HG03159 (cell line): ENCODE measurements at regions not wholly inside any gene's neighbourhood (a gene's known extent, or its start where the extent isn't known, plus 50 kb on each side); places are given as distances from the start of the nearest gene placed in this dataset.

Source experiments
- ATAC-seq: cut with Tn5 transposase; IDR thresholded peaks from one replicate; pipeline ENCODE4 v1.9.1; 2021; ENCODE audit warnings: mild to moderate bottlenecking, moderate library complexity; ENCODE audit not compliant: unreplicated experiment

DNA sequence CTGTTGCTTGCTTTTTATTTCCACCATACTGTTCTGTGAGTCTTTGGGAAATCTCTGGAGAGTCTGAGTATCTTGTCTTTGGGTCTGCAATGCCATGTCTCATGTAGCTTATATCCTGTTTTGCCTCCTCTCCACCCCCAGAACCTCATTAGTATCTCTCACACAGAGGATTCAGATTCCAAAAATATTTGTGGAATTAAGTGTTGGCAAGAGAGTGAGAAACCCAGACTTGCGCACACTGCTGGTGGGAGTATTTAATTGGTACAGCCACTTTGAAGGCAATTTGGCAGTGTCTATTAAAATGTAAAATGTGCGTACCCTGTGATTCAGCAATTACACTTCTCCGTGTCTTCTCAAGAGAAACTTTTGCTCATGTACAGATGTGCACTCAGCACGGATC lies 68.6 kb downstream of the ZNF621 start:
- no peak for ATAC-seq

DNA sequence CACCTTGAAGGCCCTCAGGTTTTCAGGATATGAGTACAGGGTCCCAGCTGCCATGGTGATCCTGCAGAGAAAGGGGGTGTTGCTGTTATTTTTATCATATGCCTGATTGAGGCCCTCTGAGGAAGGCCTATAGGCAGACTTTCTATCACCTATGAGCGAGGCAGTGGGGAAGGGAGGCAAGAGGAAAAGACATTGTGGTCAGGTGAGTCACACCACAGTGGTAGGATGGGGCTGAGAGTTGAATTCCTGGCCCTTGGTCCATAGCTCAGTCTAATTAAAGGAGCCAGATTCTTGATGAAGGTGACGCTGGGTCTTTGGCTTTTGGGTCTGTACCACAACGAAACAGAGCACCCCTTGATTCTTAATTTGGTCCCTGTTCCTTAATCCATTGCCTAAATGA lies 72.7 kb downstream of the ZNF621 start:
- ATAC-seq = no peak

DNA sequence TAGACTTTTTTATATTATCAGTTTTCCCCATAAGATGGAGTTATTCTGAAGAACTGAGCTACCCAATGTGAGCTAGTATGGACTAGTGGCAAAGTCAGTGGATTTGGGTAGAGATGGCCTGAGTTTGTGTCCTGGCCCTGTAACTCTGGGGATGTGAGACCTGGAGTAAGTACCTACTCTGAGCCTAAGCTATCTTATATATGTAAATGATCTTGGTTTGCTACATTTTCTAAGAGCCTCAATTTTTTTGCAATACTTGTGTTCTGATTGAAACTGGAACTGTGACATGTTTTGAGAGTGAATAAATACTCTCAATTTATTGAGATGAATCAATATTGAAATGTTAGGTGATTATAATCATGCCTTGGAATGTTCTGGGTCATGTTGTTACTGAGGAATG lies 73.6 kb downstream of the ZNF621 start:
- no peak for ATAC-seq

DNA sequence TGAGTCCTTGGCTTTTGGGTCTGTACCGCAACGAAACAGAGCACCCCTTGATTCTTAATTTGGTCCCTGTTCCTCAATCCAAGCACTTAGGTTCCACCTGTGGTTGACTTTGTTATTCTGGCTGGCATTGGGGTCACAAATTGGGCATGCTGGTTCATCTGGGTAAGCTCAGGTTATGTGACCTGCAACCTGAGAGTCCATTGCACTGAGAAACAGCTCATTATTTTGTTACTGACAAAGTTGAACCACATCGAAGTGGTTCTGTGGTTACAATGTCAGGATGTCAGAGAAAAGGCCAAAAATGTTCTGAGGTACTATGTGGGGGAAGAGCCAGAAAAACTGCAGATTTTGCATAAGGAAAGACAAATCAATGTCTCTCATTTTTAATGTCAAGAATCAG lies 74.2 kb downstream of the ZNF621 start:
- ATAC-seq = no peak

DNA sequence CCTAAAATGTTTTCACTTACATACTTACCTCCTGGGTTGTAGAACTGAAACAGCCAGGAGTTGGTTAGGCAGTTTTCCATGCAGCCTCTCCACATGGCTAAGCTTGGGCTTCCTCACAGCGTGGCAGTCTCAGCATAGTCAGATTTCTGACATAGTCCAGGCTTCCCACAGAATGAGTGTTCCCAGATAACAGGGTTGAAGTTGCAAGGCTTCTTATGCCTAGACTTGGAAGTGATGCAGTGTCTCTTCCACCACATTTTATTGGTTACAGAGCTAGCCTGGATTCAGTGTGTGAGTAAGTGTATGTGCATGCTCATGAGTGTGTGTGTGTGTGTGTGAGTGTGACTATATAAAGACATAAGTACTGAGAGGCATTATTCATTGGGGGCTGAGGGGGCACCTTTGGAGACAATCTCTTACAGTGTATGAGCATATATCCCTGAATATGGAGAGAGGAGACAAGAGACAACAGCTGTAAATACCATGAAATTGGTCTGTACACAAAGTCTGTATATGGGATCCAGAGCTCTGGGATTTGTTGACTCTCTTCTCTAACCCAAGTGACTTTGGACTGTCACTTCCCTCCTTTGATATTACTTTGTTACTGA lies 78.1 kb downstream of the ZNF621 start:
- ATAC-seq = no peak

DNA sequence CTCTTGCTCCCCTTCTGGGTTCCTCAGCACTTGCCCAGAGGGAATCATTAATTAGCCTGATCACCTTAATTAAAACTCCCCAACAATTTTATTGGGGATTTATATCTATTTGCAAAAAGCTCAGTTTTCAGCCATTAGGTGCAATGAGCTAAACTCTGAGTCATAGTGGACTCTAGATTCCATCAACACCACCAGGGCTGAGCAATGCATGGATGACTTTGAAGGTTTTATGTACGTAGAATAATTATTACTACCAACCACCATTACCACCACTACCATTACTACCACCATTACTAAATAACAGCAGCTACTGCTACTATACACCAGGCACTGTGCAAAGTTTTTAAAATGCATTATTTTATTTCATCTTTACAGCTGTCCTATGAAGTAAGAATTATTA lies 81.2 kb downstream of the ZNF621 start:
- no peak for ATAC-seq

DNA sequence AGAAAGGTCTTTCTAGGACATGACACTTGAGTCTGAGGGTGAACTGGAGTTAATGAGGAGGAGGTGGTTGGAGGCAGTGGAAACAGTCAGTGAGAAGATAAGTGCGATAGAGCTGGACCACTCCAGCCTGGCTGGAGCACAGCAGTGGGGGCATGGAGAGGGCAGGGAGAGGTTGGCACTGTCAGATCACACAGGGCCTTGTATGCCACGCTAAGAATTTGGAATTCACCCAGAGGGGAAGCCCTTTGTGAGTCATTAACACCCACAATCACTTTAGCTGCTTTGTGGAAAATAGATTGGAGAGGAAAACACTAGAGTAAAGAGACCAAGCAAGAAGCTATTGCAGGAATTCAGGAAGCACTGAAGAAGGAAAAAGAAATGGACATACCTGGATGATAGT lies 83.3 kb downstream of the ZNF621 start:
- no peak for ATAC-seq

DNA sequence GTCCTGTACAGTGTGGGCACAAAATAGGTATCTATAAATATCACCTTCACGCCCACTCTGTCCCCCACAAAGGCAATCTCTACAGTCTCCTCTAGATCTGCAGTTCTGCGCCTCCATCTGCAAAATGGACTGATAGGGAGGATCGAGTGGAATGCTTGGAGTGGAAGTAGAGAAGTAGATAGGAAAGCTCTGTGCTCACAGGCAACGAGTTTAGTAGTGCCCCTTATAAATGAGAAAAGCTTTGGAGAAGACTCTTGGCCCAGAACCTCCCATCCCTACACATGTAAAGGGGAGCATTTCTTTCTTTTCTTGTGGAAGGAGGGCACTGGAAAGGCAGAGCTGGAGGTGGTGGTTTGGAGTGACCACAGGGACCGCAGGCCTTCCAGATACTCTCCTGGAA lies 88.5 kb downstream of the ZNF621 start:
- no peak for ATAC-seq

DNA sequence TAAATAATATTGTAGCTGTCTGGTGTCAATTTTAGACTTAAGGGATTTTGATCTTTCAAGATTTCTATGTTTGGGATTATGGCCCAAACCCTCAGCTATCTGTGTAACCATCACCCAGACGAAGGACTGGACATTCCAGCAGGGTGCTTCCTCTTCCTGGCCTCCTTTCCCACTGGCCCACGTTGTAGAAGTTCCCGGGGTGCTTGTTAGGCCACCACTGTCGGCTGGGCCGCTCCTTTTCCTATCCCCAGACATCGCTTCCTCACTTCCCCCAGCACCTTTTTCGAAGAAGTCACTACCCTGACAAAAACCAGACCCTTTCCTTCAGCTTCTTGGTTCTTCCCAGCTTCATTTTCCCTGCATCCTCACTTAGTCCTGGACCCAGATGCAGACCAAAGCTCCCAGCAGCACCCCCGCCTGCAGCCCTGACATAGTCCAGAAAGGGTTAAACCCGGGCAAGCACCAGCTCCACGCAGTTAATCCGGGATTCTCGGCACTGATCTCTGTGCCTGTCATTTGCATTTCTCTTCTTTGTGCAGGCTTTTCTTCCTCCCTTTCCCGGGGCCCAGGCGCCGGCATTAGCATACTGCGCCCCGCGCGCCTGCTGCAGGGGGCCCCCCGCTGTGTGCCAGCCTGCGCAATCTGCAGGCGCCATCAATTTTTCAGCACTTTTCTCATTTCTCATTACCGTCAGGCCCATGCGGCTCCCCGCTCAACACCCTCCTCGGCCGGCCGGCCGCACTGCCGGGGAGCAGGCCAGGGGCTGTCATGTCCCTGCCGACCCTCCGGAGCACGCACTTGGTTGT lies 90.6 kb downstream of the ZNF621 start:
- no peak for ATAC-seq

DNA sequence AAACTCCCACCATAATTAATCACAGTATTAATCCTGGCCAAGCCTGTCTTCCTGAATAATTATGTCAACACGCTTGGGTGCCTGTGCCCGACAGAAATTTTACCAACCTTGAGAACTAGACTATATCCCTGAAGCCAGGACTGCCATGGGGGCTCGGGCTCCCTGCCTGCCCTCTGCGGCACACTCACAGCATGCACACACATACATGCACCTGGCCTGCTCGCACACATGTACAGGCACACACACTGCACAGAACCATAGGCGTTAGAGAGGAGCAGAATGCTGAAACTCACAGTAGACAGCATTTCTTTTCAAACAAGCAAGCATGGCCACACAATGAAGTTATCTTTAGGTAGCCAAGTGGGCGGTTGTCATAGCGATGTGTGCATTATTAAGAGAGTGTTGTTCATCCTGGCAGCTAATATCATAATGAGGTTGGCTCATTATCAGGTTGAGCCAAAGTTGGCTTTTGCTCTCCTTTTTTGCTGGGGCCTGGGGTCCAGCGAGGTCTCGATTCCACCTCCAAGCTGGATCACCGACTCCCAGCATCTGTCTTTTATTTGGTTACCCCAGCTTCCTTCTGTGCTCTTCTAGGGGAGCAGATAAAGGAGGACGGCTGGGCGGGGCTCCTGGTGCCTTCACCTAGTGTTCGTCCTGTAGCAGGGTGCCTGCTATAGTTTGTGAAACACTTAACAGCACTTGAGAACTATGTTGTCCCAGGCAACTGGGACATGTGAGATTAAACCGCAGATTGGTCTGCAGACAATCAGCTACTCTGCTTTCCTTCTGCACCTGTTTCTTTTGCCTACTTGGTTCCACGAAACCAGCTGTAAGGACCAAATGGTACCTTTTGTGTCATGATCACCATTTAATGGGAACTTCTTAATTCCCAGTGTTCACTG lies 91.4 kb downstream of the ZNF621 start:
- ATAC-seq = no peak

DNA sequence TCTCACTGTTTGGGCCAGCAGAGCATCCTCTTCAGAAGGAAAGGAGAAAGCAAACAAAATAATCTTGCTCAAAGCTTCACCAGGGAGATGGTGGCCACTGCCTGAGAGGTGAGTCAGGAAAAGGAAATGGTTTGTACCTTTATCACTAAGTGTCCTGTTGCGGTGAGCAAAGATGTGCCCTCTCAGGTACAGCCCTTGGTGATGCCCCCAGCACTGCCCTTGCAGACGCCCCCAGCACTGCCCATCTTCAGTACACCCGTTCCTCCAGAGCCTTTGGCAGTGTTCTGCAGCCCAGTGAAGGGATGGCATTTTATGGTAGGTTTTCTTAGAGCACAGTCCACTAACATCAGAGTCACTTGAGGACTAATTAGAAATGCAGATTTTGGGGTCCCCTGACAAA lies 92.3 kb downstream of the ZNF621 start:
- no peak for ATAC-seq

DNA sequence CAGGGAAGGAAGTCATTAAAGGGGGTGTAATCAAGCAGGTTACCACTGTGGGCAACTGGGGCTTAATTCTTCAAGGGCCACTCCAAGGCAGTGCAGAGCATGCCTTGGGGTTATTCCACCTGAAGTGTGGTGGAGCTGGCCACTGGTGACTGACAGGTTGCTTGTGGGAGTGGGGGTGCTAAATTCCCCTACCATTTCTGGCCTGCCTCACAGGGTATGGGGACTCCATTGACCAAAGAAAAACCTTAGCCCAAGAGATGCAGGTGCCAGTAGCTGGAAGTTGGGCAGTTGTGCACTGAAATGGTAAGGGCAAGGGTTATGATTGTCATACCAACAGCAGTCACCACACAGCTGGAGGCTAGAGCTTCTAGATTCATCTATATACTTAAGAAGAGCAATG lies 93.4 kb downstream of the ZNF621 start:
- ATAC-seq = no peak

DNA sequence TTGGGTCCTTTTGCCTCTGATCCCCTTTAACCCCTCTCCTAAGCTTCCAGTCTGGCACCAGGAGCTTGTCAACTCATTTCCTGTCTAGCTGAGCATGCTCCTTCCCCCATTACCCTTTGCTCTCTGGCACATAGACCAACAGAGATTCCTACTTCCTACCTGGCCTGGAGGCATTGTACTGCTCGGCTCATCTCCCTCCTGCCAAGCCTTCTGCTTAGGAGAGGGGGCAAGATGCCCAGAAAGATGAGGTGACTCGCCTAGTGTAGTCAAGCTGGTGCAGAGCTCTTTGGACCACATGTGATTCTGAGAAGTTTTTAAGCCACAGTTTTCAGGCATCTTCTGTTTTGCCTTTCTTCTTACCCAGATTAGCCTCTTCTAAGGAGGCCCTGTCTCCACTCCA lies 95.4 kb downstream of the ZNF621 start:
- no peak for ATAC-seq

DNA sequence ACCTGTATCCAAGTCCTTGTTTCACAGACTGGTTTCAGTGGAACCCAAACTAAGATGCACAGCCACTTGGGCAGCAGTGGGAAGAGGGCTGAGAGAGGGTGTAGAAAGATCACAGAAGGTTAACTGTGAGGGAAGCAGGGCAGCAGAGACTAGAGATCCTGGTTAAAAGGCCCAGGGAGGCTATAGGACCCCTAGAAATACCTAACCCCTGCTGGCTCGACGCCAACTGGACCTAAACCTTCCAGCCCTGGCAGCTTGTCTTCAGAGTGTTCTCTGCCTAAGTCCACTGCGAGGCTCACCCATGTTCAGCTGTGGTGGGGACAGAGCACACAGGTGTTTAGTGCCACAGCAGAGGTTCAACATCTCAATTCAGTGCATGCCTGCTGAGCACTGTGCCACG lies 96.5 kb downstream of the ZNF621 start:
- no peak for ATAC-seq

DNA sequence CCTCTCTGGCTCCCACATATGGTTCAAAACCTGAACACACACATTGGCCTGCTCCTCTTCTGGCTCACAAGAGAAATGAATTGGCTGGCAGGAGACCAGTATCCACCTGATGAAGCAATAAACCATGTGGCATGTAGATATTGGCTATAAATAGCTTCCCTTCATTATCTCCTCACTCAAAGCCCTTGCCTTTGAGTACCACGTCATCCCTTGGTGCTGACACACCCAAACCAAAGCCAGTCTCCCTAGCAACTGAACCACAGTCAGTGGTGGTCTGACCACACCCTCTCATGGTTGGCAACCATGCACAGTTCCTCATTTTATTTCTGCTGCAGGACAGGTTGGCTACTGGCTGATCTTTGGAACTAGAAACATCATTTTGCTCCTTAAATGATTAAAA lies 98.8 kb downstream of the ZNF621 start:
- ATAC-seq = peak; percentile 90

DNA sequence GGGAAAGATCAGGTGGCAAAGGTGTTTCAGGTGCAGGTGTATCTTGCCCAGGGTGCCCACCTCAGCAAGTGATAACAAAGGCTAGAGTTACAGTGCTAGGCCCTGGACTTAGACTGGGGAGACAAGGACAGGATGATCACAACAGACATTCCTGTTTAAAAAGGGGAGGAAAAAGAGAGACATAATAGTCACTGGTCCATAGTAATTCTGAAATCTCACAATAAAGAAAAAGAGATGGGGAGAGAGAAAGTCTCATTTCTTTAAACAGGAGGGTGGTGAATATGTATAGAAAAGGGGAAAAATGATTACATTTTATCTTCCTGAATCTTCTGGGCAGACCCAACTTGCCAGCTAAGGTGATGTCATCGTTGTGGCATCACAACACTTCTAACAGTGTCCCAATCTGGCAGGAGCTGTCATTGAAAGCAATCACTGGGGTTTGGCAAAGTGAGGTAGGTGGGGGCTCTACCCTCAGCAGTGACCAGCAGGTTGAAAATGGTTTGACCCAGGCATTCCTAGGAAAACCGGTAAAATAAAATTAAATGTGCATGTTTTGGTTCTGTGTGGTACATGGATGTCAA lies 99.5 kb downstream of the ZNF621 start:
- ATAC-seq = no peak

DNA sequence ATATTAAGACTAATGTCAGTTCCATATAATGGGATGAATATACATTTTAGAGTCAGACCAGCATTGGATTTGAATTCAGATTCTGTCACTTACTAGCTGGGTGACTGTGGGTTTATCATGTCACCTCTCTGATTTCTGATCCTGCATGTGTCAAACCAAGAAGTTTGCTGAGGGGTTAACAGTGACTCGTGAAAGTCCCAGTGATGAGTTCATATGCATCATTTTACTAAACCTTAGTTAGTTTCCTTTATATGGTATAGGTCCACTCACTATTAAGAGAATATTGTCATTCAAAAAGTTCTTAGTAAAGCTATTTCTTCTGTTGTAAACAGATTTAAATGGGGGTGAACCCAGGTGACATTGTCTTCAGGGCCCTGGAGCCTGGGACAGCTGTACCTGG lies 102.3 kb downstream of the ZNF621 start:
- no peak for ATAC-seq

DNA sequence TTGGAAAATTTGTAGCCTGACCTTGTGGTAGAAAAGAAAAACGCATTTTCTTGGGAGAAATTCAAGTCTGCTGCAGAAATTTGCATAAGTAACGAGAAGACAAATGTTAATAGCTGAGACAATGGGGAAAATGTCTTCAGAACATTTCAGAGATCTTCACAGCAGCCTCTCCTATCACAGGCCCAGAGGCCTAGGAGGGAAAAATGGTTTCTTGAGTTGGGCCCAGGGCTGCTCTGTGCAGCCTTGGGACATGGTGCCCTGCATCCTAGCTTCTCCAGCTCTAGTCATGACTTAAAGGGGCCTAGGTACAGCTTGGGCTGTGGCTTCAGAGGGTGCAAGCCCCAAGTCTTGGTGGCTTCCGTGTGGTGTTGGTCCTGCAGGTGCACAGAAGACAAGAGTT lies 104.2 kb downstream of the ZNF621 start:
- ATAC-seq = no peak

DNA sequence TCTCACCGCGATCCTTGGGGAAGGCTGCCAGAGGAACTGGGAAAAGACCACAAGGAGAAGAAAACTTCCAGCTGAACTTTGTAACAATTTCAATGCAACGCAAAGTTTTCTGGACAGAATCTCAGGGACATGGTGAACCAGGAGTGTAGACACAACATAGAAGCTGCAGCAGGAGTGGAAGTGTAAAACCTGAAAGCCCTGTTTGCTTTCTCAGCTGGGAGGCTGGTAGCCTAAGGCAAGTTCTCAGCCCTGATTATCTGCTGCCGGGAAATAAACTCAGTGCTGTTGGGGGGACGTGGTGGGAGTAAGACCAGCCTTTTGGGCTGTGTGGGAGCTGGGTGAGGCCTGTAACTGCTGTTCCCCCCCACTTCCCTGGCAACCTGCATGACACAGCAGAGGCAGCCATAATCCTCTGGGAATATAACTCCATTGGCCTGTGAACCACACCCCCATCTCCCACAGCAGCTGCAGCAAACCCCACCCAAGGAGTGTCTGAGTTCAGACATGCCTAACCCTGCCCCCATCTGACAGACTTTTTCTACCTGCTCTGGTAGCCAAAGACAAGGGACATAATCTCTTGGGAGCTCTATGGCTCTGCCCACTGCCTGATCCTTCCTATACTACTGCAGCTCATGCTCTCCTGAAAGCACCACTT lies 106.7 kb downstream of the ZNF621 start:
- ATAC-seq = no peak

DNA sequence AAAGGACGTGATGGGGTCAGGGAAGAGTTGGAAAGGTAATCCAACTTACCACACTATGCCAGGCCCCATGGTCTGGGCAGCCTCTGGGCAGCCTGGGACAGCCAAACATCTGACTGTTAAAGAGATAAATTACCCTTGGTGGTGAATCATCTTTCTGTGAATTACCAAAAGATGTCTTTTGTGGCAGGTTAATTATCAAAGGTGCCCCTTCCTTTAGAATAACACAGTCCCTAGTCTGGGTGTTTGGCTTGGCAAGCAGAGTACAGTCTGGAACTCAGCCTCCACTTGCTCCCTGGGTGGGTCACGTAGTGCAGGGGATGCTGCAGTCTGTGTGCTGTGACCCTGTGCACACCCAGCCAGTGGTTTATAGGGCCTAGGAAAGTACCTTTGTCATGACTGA lies 113.1 kb downstream of the ZNF621 start:
- ATAC-seq = no peak

DNA sequence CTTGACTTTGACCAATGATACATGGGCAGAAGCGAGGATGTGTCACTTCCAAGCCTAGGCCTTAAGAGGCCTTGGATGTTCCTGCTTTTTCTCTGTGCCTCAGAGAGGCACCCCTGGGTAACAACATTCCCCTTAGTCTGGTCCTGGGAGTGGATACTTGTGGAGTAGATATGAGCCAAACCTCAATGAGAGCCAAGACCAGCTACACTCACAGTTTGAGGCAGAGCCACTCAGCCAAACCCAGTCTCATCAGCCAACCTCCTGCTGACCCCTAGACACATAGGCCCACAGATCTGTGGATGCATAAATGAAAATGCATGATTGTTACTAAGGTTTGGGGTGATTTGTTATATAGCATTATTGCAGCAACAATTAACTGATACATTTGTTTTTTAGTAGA lies 114.2 kb downstream of the ZNF621 start:
- no peak for ATAC-seq
